ENCODE measurements at regions not wholly inside any gene's neighbourhood (a gene's known extent, or its start where the extent isn't known, plus 50 kb on each side); places are given as distances from the start of the nearest gene placed in this dataset.

DNA sequence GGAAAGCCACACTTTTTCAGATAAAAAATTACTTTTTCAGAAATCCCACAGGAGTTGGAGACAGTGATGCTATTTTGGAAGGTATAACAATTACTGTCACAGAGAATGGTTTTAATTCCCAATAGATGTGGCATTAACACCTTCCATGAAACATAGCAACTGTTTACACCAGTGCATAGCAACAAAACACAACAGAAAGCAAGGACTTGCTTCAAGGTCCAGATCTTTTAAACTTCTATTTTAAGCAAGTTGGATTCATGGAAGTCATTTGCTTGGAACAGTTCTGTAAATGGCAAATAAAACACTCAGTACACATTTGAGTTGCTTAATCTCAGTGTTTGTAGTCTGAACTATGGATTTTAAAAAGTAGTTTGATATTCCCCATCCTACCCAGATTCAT, 385.9 kb upstream of the SPRY2 start:
- TF ChIP-seq, protein P1, sequence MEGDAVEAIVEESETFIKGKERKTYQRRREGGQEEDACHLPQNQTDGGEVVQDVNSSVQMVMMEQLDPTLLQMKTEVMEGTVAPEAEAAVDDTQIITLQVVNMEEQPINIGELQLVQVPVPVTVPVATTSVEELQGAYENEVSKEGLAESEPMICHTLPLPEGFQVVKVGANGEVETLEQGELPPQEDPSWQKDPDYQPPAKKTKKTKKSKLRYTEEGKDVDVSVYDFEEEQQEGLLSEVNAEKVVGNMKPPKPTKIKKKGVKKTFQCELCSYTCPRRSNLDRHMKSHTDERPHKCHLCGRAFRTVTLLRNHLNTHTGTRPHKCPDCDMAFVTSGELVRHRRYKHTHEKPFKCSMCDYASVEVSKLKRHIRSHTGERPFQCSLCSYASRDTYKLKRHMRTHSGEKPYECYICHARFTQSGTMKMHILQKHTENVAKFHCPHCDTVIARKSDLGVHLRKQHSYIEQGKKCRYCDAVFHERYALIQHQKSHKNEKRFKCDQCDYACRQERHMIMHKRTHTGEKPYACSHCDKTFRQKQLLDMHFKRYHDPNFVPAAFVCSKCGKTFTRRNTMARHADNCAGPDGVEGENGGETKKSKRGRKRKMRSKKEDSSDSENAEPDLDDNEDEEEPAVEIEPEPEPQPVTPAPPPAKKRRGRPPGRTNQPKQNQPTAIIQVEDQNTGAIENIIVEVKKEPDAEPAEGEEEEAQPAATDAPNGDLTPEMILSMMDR (IDR thresholded peaks at IDR 0.05) = no peak
- no peak for TF ChIP-seq POLR2A (IDR thresholded peaks at IDR 0.05)
- no peak for TF ChIP-seq EP300 (IDR thresholded peaks at IDR 0.05)

All from gastroesophageal sphincter (tissue), 3 donors.